Testis (tissue), 2 donors: ENCODE measurements at regions not wholly inside any gene's neighbourhood (a gene's known extent, or its start where the extent isn't known, plus 50 kb on each side); places are given as distances from the start of the nearest gene placed in this dataset.

ENCODE experiments used
- DNase-seq: peaks from one replicate; pipeline ENCODE4 v3.0.0-alpha.2; 2019
- H3K27ac ChIP-seq, 2 donors: fragments of 200-600 bp; sonication (generic); one replicate each; pipeline ENCODE4 v1.5.1; 2019
- H3K27me3 ChIP-seq: fragments of 200-600 bp; sonication (generic); one replicate; pipeline ENCODE4 v1.5.1; 2019
- H3K36me3 ChIP-seq: fragments of 200-600 bp; sonication (generic); one replicate; pipeline ENCODE4 v1.5.1; 2017; ENCODE audit warnings: low read depth; ENCODE audit errors: missing control alignments
- H3K4me1 ChIP-seq: fragments of 200-600 bp; sonication (generic); one replicate; pipeline ENCODE4 v1.5.1; 2019
- H3K4me3 ChIP-seq, 2 donors: fragments of 200-600 bp; sonication (generic); one replicate each; pipeline ENCODE4 v1.5.1; 2017 to 2019
- H3K9me3 ChIP-seq: fragments of 200-600 bp; sonication (generic); one replicate; pipeline ENCODE4 v1.5.1; 2017
- POLR2A ChIP-seq: fragments of 450-650 bp; IDR thresholded peaks from one replicate; pipeline ENCODE4 v1.6.1; 2017; ENCODE audit warnings: antibody characterized with exemption, mild to moderate bottlenecking, moderate library complexity
- WGBS, 2 donors: methylation state at CpG; one replicate each; pipeline ENCODE4 v1.1.5; 2018; 5-methylcytosine and 5-hydroxymethylcytosine counted together
- intact Hi-C: fragments of 100-400 bp; cut with DNase I; formaldehyde crosslinking; loops from one replicate; pipeline ENCODE4 v1.15.1; 2023; ENCODE audit warnings: low total_unique reads
- TF ChIP-seq, protein P1 (sequence below), 3 experiments: fragments of 450-650 bp in 2 of 3; fragments of 200-600 bp in 1 of 3; sonication (generic) in 1 of 3; IDR thresholded peaks; one replicate each; pipeline ENCODE4 v1.5.1; 2016 to 2019; ENCODE audit warnings: antibody characterized with exemption in 3 of 3, mild to moderate bottlenecking in 2 of 3, moderate library complexity in 1 of 3

DNA sequence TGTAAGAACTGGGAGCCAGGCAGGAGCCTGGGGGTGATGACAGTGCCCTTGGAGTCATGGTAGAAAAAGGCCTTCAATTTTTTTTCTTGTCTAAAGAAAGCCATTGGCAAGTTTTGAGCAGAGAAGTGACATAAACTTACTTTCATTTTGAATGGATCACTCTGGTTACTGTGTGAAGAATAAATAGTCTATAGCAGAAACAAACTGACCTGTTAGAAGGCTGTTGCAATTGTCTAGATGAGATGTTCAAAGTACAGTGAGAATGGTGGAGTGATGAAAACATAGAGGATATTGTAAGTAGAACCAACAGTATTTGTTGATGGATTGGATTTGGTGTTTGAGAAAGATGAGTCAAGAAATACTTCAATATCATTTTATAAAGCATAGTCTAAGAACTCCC is 439.9 kb downstream of the TBL1XR1 start:
- Histone ChIP-seq H3K36me3 (no peaks in the 10 kb centered on the region), H3K27me3 (no peaks in the 10 kb centered on the region), H3K4me1 (no peaks in the 10 kb centered on the region), H3K4me3 (no peak overlapping the region), H3K9me3 (no peaks in the 10 kb centered on the region), H3K27ac (no peak overlapping the region)
- TF ChIP-seq POLR2A, result no peak
- TF ChIP-seq, protein P1, sequence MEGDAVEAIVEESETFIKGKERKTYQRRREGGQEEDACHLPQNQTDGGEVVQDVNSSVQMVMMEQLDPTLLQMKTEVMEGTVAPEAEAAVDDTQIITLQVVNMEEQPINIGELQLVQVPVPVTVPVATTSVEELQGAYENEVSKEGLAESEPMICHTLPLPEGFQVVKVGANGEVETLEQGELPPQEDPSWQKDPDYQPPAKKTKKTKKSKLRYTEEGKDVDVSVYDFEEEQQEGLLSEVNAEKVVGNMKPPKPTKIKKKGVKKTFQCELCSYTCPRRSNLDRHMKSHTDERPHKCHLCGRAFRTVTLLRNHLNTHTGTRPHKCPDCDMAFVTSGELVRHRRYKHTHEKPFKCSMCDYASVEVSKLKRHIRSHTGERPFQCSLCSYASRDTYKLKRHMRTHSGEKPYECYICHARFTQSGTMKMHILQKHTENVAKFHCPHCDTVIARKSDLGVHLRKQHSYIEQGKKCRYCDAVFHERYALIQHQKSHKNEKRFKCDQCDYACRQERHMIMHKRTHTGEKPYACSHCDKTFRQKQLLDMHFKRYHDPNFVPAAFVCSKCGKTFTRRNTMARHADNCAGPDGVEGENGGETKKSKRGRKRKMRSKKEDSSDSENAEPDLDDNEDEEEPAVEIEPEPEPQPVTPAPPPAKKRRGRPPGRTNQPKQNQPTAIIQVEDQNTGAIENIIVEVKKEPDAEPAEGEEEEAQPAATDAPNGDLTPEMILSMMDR (IDR thresholded peaks at IDR 0.05), result no peak
- DNase-seq, result no peak
- intact Hi-C loops, result no loop called here

DNA sequence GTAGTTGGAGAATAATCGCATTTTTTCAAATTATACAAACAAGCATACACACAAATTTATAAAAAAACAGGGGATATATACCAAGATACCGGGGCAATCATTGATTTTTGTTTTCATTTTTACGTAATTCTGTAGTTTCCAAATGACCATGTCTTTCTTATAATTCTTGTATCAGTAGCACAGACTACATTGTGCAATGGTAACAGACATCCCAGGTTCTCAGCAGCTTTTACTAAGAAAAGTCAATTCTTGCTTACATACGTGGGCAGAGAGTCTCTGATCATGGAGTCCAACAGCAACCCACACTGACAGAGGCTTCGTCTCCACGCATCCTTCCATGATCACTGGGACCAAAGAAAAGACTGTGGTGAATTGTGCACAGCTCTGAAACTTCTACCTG is 441.3 kb downstream of the TBL1XR1 start:
- Histone ChIP-seq H3K4me1 (no peaks in the 10 kb centered on the region), H3K36me3 (no peaks in the 10 kb centered on the region), H3K9me3 (no peaks in the 10 kb centered on the region), H3K27me3 (no peaks in the 10 kb centered on the region), H3K27ac (no peak overlapping the region), H3K4me3 (no peak overlapping the region)
- 93 to 94% methylated on average over 6 of the region's 6 CpGs for WGBS, 2 donors
- intact Hi-C loops, result no loop called here
- DNase-seq, result no peak
- TF ChIP-seq, protein P1 (IDR thresholded peaks at IDR 0.05), result no peak
- no peak for TF ChIP-seq POLR2A

DNA sequence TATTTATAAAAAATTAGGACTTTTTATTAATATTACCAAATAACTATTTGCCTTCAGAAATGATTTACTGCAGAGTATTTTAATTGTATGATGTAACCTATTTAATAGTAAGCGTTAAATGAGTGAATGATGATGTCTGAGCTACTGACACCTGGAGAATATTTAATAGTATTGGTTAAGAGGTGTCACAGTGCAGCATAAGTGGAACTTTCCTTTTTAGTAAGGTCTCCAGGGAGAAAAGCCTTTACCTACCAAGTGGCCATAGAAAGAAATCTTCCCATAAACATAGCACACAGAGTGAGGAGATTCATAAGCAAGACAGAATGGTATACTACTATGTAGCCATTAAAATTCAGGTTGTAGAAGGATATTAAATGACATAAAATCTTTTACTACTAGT is 441.7 kb downstream of the TBL1XR1 start:
- no peaks in the 10 kb centered on the region for H3K4me1 ChIP-seq
- H3K36me3 ChIP-seq, result no peaks in the 10 kb centered on the region
- TF ChIP-seq POLR2A, result no peak
- TF ChIP-seq, protein P1 (IDR thresholded peaks at IDR 0.05), result no peak
- no peaks in the 10 kb centered on the region for H3K9me3 ChIP-seq
- H3K4me3 ChIP-seq, result no peak overlapping the region
- H3K27me3 ChIP-seq, result no peaks in the 10 kb centered on the region
- DNase-seq, result no peak
- 94 to 97% methylated on average over 1 of the region's 1 CpG for WGBS, 2 donors
- intact Hi-C loops, result no loop called here
- H3K27ac ChIP-seq, result no peak overlapping the region

DNA sequence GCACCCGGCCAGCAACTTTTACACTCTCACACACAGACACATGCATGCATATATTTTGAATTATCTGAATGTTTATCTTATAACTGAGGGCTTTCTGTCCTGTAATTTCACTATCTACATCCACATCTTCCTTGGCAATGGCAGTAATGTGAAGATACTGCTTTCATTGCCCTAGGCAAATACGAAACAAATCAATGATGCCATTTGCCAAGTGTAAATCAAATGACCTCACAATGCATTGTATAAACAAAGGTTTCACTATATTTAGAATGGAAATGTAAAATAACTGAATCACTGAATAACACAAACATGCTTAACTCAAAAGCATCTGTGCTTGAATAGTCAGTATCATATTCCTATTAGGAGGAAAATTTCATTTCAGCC is 455.6 kb downstream of the TBL1XR1 start:
- Histone ChIP-seq H3K9me3 (no peaks in the 10 kb centered on the region), H3K27ac (no peak overlapping the region), H3K36me3 (no peaks in the 10 kb centered on the region), H3K27me3 (no peaks in the 10 kb centered on the region), H3K4me1 (no peaks in the 10 kb centered on the region), H3K4me3 (no peak overlapping the region)
- no peak for DNase-seq
- 81 to 91% methylated on average over 2 of the region's 2 CpGs for WGBS, 2 donors
- intact Hi-C loops, result no loop called here
- TF ChIP-seq, protein P1 (IDR thresholded peaks at IDR 0.05), result no peak
- no peak for TF ChIP-seq POLR2A

DNA sequence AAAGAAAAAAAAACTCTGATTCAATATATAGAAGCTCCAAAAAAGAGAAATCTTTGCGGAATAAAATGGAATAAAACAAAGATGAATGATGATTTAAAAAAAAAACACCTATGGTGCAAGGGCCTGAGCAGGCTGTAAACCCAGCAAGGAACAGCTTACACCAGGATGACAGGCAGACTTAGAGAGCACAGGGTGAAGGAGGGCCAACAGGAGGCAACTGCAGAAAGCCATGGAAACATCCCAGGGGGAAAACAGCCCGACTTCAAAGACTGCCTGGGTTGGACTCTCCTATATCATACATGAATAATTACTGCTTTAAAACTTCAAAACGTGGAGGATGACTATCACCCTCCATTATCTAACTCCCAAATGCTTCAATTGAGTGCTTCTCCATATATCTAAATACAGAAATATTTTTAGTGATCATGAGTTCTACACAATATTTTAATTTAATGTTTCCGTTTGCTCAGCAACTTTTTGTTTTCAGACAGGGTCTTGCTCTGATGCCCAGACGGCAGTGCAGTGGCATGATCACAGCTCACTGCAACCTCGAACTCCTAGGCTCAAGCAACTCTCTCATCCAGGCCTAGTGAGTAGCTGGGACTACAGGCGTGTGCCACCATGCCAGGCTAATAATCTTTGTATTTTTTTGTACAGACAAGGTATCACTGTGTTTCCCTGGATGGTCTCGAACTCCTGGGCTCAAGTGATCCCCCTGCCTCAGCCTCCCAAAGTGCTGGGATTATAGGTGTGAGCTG is 456.2 kb downstream of the TBL1XR1 start:
- Histone ChIP-seq H3K27ac (no peak overlapping the region), H3K4me1 (no peaks in the 10 kb centered on the region), H3K4me3 (no peak overlapping the region), H3K36me3 (no peaks in the 10 kb centered on the region), H3K27me3 (no peaks in the 10 kb centered on the region), H3K9me3 (no peaks in the 10 kb centered on the region)
- WGBS, 2 donors, result 73 to 79% methylated on average over 8 of the region's 8 CpGs
- no peak for DNase-seq
- no peak for TF ChIP-seq POLR2A
- TF ChIP-seq, protein P1 (IDR thresholded peaks at IDR 0.05), result no peak
- intact Hi-C loops, result no loop called here
